ENCODE measurements at regions not wholly inside any gene's neighbourhood (a gene's known extent, or its start where the extent isn't known, plus 50 kb on each side); places are given as distances from the start of the nearest gene placed in this dataset.

DNA sequence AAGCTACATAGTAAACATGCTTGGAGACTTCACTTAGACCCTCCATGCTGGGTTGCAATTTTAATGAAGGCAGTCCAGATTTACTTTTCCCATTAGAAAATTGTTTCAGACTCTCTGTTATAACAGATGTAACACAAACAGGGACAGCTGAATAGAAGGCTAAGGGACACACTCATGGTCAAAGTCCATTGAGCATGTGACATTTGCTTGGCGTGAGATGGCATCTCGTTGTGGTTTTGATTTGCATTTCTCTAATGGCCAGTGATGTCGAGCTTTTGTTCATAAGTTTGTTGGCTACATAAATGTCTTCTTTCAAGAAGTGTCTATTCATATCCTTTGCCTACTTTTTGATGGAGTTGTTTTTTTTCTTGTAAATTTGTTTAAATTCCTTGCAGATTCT, 358.2 kb upstream of the CLNK start:
- H3K4me1 Mint-ChIP-seq, result peaks cover 15 to 17% of the 10 kb centered on the region in 2 donors

DNA sequence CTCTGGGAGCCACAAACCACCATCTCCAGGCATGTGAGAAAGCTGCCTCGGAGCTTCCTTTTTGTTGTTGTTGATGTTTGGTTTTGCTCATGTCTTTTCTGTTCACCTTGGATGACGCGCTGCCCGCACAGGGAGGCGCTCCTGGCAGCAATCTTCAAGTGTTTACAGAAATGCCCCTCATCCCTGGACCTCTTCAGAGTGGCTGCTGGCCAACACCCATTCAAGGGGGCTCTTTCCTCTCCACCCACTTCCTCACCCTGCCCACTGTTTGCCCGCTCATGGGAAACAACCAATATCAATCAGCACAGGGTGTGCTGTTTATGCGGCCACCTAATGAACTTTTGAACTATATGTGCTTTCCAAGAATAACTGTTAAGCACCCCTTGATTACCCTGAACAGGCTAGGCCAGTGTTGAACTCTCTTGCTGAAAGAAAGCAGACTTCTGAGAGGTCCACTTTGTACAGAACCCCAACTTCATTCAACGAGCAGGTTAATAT, 355.1 kb upstream of the CLNK start:
- Histone ChIP-seq H3K4me1 (ENCODE audit: control insufficient read depth, insufficient read depth, low read length) (peaks cover 7% of the 10 kb centered on the region), H3K9me3 (ENCODE audit: control insufficient read depth, insufficient read depth, low read length) (no peaks in the 10 kb centered on the region), H3K27me3 (ENCODE audit: control insufficient read depth, insufficient read depth, low read length) (no peaks in the 10 kb centered on the region), H3K27ac (ENCODE audit: low read length) (no peak overlapping the region), H3K36me3 (ENCODE audit: control insufficient read depth, insufficient read depth, low read length) (no peaks in the 10 kb centered on the region), H3K4me3 (ENCODE audit: low read length) (no peak overlapping the region)
- ATAC-seq, result peak in 2 of 3 donors; percentile 26 to 54
- peaks cover 15 to 17% of the 10 kb centered on the region in 2 donors for H3K4me1 Mint-ChIP-seq
- intact Hi-C loops (cut with micrococcal nuclease), result no loop called here
- no peak for DNase-seq
- H3K27me3 Mint-ChIP-seq (ENCODE audit: low read depth in 2 of 2), result no peaks in the 10 kb centered on the region
- peak overlapping the region; percentile 40 for H3K4me3 Mint-ChIP-seq
- H3K27ac Mint-ChIP-seq, result peak overlapping the region in 1 of 2 donors; percentile 71
- WGBS (ENCODE audit: insufficient coverage), result 39% methylated on average over 8 of the region's 8 CpGs
- no peaks in the 10 kb centered on the region for H3K9me3 Mint-ChIP-seq
- H3K36me3 Mint-ChIP-seq, result no peaks in the 10 kb centered on the region
- TF ChIP-seq, protein P1, sequence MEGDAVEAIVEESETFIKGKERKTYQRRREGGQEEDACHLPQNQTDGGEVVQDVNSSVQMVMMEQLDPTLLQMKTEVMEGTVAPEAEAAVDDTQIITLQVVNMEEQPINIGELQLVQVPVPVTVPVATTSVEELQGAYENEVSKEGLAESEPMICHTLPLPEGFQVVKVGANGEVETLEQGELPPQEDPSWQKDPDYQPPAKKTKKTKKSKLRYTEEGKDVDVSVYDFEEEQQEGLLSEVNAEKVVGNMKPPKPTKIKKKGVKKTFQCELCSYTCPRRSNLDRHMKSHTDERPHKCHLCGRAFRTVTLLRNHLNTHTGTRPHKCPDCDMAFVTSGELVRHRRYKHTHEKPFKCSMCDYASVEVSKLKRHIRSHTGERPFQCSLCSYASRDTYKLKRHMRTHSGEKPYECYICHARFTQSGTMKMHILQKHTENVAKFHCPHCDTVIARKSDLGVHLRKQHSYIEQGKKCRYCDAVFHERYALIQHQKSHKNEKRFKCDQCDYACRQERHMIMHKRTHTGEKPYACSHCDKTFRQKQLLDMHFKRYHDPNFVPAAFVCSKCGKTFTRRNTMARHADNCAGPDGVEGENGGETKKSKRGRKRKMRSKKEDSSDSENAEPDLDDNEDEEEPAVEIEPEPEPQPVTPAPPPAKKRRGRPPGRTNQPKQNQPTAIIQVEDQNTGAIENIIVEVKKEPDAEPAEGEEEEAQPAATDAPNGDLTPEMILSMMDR (IDR thresholded peaks at IDR 0.05), result no peak

More for the DNA sequence above, 358.2 kb upstream of the CLNK start:
- TF ChIP-seq, protein P1 (IDR thresholded peaks at IDR 0.05), result no peak
- Mint-ChIP-seq H3K36me3 (no peaks in the 10 kb centered on the region), H3K9me3 (peaks cover 4% of the 10 kb centered on the region in 2 donors), H3K27ac (no peak overlapping the region), H3K27me3 (ENCODE audit: low read depth in 2 of 2) (no peaks in the 10 kb centered on the region), H3K4me3 (no peak overlapping the region)
- Histone ChIP-seq H3K4me3 (ENCODE audit: low read length) (no peak overlapping the region), H3K9me3 (ENCODE audit: control insufficient read depth, insufficient read depth, low read length) (no peaks in the 10 kb centered on the region), H3K36me3 (ENCODE audit: control insufficient read depth, insufficient read depth, low read length) (no peaks in the 10 kb centered on the region), H3K4me1 (ENCODE audit: control insufficient read depth, insufficient read depth, low read length) (peaks cover 7% of the 10 kb centered on the region), H3K27me3 (ENCODE audit: control insufficient read depth, insufficient read depth, low read length) (no peaks in the 10 kb centered on the region), H3K27ac (ENCODE audit: low read length) (no peak overlapping the region)
- no peak for ATAC-seq
- DNase-seq, result no peak
- WGBS (ENCODE audit: insufficient coverage), result 82% methylated on average over 3 of the region's 3 CpGs
- intact Hi-C loops (cut with micrococcal nuclease), result no loop called here

DNA sequence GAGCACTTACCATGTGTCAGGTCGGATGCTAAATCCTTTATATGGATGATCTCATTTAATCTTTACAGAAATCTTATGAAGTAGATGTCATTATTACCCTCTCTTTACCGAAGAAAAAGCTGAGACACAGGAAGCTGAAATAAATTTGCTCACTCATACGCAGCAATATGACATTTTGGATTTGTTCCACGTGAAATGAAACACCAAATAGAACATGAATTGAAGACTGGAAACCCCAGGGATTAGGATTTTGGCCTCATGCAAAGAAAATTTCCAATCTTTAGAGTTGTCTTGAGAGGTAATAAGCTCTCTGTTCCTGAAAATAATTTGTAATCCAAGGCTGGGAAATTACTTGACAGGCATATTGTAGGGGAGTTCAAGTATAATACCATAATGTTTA, 354.4 kb upstream of the CLNK start:
- no peak for DNase-seq
- no peaks in the 10 kb centered on the region for H3K27me3 ChIP-seq (ENCODE audit: control insufficient read depth, insufficient read depth, low read length)
- no peak overlapping the region for H3K27ac ChIP-seq (ENCODE audit: low read length)
- H3K4me3 Mint-ChIP-seq, result no peak overlapping the region
- H3K9me3 Mint-ChIP-seq, result no peaks in the 10 kb centered on the region
- H3K4me1 Mint-ChIP-seq, result peaks cover 15 to 17% of the 10 kb centered on the region in 2 donors
- no peaks in the 10 kb centered on the region for H3K36me3 Mint-ChIP-seq
- H3K4me3 ChIP-seq (ENCODE audit: low read length), result no peak overlapping the region
- H3K27ac Mint-ChIP-seq, result peak overlapping the region in 1 of 2 donors; percentile 71
- H3K27me3 Mint-ChIP-seq (ENCODE audit: low read depth in 2 of 2), result no peaks in the 10 kb centered on the region
- peaks cover 7% of the 10 kb centered on the region for H3K4me1 ChIP-seq (ENCODE audit: control insufficient read depth, insufficient read depth, low read length)
- TF ChIP-seq, protein P1 (IDR thresholded peaks at IDR 0.05), result no peak
- no peaks in the 10 kb centered on the region for H3K36me3 ChIP-seq (ENCODE audit: control insufficient read depth, insufficient read depth, low read length)
- no peak for ATAC-seq
- no peaks in the 10 kb centered on the region for H3K9me3 ChIP-seq (ENCODE audit: control insufficient read depth, insufficient read depth, low read length)
- 54% methylated on average over 4 of the region's 4 CpGs for WGBS (ENCODE audit: insufficient coverage)
- intact Hi-C loops (cut with micrococcal nuclease), result no loop called here

DNA sequence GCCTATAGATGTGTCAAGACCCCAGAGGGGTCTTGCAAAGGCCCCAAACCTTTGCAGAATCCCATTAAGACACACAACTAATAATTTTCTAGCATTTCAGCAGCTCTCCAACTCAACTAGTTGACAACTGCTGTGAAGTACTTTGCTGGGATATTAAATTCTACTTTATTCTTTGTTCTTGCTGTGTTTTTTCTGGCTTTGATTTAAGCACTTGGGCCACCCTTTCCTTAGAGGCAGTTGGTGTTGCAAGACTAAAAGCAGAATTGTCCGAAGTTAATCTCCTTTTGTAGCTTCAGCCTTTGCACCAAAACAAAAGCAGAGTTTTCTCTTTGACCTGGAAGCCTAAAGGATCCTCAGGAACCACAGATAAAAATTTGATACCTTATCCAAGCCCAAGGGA, 353.1 kb upstream of the CLNK start:
- H3K27me3 Mint-ChIP-seq (ENCODE audit: low read depth in 2 of 2), result no peaks in the 10 kb centered on the region
- H3K27me3 ChIP-seq (ENCODE audit: control insufficient read depth, insufficient read depth, low read length), result no peaks in the 10 kb centered on the region
- H3K4me1 Mint-ChIP-seq, result peaks cover 15 to 17% of the 10 kb centered on the region in 2 donors
- no peak for DNase-seq
- H3K4me3 Mint-ChIP-seq, result no peak overlapping the region
- TF ChIP-seq, protein P1 (IDR thresholded peaks at IDR 0.05), result no peak
- H3K27ac Mint-ChIP-seq, result no peak overlapping the region
- no peaks in the 10 kb centered on the region for H3K36me3 ChIP-seq (ENCODE audit: control insufficient read depth, insufficient read depth, low read length)
- intact Hi-C loops (cut with micrococcal nuclease), result no loop called here
- no peaks in the 10 kb centered on the region for H3K36me3 Mint-ChIP-seq
- H3K4me3 ChIP-seq (ENCODE audit: low read length), result no peak overlapping the region
- H3K9me3 ChIP-seq (ENCODE audit: control insufficient read depth, insufficient read depth, low read length), result no peaks in the 10 kb centered on the region
- ATAC-seq, result no peak
- no peak overlapping the region for H3K27ac ChIP-seq (ENCODE audit: low read length)
- H3K9me3 Mint-ChIP-seq, result no peaks in the 10 kb centered on the region
- WGBS (ENCODE audit: insufficient coverage), result 79% methylated on average over 1 of the region's 1 CpG
- H3K4me1 ChIP-seq (ENCODE audit: control insufficient read depth, insufficient read depth, low read length), result peaks cover 7% of the 10 kb centered on the region
